ENCODE measurements at regions not wholly inside any gene's neighbourhood (a gene's known extent, or its start where the extent isn't known, plus 50 kb on each side); places are given as distances from the start of the nearest gene placed in this dataset.

DNA sequence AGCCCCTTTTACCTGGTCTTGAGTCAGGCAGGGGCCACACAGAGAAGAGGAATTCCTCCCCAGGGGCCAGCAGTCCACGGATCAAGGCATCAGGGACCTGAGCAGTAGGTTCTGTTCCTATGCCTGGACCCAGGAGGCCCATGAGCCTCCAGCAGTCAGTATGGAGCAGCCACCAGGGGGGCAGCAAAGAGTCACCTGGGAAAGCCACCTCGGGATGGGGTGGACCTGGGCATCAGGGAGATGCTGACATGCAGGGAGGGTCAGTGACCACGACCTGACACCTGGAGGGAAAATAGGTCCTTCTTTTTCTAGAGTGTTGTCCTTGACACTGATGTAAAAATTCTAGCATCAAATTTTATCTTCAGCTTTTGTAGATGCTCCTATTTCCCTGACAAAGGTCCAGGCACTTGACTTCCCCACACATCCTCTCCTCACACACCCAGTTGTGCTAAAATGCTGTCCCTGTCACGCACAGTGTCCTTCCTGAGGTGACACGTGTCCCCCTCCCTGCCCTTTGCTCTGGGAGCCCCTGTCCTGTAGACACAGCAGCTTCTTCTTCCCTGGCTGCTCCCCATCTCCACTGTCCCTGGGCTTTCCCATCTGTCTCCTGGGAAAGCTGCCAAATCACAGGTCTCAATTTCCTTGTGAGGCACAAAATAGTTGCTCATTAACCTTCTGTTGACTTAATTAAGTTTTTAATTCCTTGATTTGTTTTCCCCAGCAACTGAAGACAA, 70.0 kb upstream of the IGLL5 start:
- TF ChIP-seq POLR2A (IDR thresholded peaks at IDR 0.05) (no peak), POLR2AphosphoS5 (IDR thresholded peaks at IDR 0.05) (no peak)
- TF ChIP-seq, protein P1, sequence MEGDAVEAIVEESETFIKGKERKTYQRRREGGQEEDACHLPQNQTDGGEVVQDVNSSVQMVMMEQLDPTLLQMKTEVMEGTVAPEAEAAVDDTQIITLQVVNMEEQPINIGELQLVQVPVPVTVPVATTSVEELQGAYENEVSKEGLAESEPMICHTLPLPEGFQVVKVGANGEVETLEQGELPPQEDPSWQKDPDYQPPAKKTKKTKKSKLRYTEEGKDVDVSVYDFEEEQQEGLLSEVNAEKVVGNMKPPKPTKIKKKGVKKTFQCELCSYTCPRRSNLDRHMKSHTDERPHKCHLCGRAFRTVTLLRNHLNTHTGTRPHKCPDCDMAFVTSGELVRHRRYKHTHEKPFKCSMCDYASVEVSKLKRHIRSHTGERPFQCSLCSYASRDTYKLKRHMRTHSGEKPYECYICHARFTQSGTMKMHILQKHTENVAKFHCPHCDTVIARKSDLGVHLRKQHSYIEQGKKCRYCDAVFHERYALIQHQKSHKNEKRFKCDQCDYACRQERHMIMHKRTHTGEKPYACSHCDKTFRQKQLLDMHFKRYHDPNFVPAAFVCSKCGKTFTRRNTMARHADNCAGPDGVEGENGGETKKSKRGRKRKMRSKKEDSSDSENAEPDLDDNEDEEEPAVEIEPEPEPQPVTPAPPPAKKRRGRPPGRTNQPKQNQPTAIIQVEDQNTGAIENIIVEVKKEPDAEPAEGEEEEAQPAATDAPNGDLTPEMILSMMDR (IDR thresholded peaks at IDR 0.05): no peak
